DMS153 treated with DMSO at 0.1 percent for 48 hours (cell line): ENCODE measurements at regions not wholly inside any gene's neighbourhood (a gene's known extent, or its start where the extent isn't known, plus 50 kb on each side); places are given as distances from the start of the nearest gene placed in this dataset.
"Not testable (repeated sequence)": the region's sequence is repeated elsewhere in the genome, so short reads cannot be mapped to it uniquely, and the experiment has no call there.

ENCODE experiments used
- DNase-seq: peaks from one replicate; lab custom pipeline; 2025; ENCODE audit not compliant: unreplicated experiment; lab: John Stamatoyannopoulos, UW

DNA sequence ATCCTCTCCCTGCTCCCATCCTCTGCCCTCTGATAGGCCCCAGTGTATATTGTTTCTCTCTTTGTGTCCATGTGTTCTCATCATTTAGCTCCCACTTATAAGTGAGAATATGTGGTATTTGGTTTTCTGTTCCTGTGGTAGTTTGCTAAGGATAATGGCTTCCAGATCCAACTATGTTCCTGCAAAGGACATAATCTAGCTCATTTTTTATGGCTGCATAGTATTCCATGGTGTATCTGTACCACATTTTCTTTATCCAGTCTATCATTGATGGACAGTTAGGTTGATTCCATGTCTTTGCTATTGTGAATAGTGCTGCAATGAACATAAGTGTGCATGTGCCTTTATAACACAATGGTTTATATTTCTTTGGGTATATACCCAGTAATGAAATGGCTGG lies 57.8 kb upstream of the SMIM30 start:
- not testable (repeated sequence) for DNase-seq

DNA sequence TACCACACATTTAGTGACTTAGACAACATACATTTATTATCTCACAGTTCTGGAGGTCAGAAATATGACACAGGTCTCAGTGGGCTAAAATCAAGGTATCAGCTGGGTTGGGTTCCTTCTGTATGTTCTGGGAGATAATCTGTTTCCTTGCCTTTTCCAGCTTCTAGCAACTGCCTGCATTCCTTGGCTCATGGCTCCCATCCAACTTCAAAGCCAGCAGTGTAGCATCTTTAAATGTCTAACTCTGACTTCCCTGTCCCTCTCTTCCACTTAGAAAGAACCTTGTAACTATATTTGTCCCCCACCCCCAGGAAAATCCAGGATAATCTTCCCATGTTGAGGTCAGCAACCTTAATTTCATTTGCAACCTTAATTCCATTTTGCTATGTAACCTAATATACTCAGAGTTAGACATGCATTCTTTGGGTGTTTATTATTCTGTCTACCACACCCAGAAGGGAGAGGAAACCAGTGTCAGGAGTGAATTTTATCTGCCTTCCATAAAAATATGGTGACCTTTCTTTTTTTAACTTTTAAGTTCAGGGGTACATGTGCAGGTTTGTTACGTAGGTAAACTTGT lies 57.3 kb upstream of the SMIM30 start:
- DNase-seq, result no peak

DNA sequence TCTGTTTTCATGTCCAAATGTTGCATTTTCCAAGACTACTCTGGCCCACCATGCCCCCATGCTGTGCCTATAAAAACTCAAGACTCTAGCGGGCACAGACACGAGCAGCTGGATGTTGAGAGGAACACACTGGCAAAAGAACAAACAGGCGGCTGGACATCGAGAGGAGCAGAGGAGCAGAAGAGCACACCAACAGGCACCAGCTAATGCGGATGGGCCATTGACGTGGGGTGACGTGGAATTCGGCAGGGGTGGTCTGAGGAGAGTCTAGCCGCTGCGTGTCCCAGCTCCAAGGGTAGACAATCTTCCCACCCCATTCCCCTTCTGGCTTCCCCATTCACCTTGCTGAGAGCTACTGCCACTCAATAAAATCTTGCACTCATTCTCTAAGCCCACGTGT lies 54.4 kb upstream of the SMIM30 start:
- no peak for DNase-seq

DNA sequence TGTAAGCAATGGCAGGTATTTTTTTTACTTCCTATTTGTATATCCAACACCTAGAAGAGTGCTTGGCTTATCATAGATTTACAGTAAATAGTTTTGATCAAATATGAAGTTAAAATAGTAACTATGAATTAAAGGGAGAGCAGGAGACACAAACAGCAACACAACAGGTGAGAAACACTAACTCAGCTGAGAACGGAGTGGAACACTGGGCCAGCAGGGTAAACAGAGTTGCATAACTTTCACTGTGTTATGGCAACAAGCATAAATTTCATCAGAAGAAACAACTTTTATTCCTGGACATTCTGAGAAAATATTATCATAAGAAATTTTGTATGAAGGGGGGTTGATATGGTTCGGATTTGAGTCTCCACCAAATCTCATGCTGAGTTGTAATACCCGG lies 52.2 kb upstream of the SMIM30 start:
- no peak for DNase-seq
